Peyer's patch (tissue), 4 donors: ENCODE measurements at regions not wholly inside any gene's neighbourhood (a gene's known extent, or its start where the extent isn't known, plus 50 kb on each side); places are given as distances from the start of the nearest gene placed in this dataset.

Source experiments
- POLR2A ChIP-seq, 2 donors: fragments of 450-650 bp; IDR thresholded peaks; one replicate each; pipeline ENCODE4 v1.5.1; 2017; ENCODE audit warnings: antibody characterized with exemption in 2 of 2, mild to moderate bottlenecking in 2 of 2, moderate library complexity in 2 of 2
- TF ChIP-seq, protein P1 (sequence below), 6 experiments: fragments of 450-650 bp in 4 of 6; fragments of 200-600 bp in 2 of 6; sonication (generic) in 1 of 6; IDR thresholded peaks; one replicate each; pipeline ENCODE4 v1.5.1; 2017 to 2019; ENCODE audit warnings: antibody characterized with exemption in 6 of 6, mild to moderate bottlenecking in 3 of 6, moderate library complexity in 1 of 6

DNA sequence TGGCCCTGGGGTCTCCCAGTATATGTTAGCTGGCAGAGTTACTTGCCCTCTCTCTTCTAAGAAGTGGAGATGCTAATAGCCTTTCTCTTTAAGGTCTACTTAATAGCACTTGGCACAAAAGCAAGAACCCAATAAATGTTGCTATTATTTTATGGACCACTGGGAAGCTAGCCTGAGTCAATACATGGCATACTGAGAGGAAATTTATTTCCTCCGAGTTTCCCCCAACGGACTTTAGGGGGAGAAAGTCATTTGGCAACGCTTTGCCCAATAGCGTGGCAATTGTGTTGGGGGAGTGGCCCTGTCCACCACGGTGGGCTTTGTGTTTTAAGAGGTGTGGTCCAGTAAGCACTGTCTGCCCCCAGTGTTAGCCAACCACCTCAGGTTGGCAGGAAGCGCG is 87.4 kb upstream of the SMNDC1 start:
- TF ChIP-seq, protein P1, sequence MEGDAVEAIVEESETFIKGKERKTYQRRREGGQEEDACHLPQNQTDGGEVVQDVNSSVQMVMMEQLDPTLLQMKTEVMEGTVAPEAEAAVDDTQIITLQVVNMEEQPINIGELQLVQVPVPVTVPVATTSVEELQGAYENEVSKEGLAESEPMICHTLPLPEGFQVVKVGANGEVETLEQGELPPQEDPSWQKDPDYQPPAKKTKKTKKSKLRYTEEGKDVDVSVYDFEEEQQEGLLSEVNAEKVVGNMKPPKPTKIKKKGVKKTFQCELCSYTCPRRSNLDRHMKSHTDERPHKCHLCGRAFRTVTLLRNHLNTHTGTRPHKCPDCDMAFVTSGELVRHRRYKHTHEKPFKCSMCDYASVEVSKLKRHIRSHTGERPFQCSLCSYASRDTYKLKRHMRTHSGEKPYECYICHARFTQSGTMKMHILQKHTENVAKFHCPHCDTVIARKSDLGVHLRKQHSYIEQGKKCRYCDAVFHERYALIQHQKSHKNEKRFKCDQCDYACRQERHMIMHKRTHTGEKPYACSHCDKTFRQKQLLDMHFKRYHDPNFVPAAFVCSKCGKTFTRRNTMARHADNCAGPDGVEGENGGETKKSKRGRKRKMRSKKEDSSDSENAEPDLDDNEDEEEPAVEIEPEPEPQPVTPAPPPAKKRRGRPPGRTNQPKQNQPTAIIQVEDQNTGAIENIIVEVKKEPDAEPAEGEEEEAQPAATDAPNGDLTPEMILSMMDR (IDR thresholded peaks at IDR 0.05) = no peak
- TF ChIP-seq POLR2A (IDR thresholded peaks at IDR 0.05) = no peak
